ENCODE measurements at regions not wholly inside any gene's neighbourhood (a gene's known extent, or its start where the extent isn't known, plus 50 kb on each side); places are given as distances from the start of the nearest gene placed in this dataset.

GRCh38 chr4:122516376-122516775, 59.9 kb upstream of the IL2 start:
- Histone ChIP-seq H3K9ac (replicated peaks; ENCODE audit: extremely low read depth, insufficient read depth, low read length) (no peak overlapping the region), H3K27ac (ENCODE audit: insufficient read depth, low read depth, low read length) (no peak overlapping the region), H3K4me1 (ENCODE audit: control insufficient read depth, extremely low read depth, insufficient read depth, low read length) (no peaks in the 10 kb centered on the region), H3K4me3 (replicated peaks in 1 of 3; ENCODE audit: insufficient read depth in 1 of 3, low read depth in 1 of 3, low read length in 3 of 3) (no peak overlapping the region), H3K9me3 (replicated peaks; ENCODE audit: control insufficient read depth, insufficient read depth, low read length) (no peaks in the 10 kb centered on the region), H3K27me3 (ENCODE audit: control insufficient read depth in 2 of 2, insufficient read depth in 2 of 2, low read length in 2 of 2) (peaks cover 3 to 17% of the 10 kb centered on the region in 2 experiments), H3K36me3 (ENCODE audit: control insufficient read depth in 2 of 2, extremely low read depth in 1 of 2, insufficient read depth in 2 of 2, low read length in 2 of 2) (no peaks in the 10 kb centered on the region), H4K20me1 (replicated peaks; ENCODE audit: control insufficient read depth, extremely low read depth, insufficient read depth, low read length) (no peaks in the 10 kb centered on the region), H3K9me1 (replicated peaks; ENCODE audit: control insufficient read depth, extremely low read depth, insufficient read depth, low read length) (no peaks in the 10 kb centered on the region), H3K79me2 (ENCODE audit: control insufficient read depth, insufficient read depth, low read length) (no peaks in the 10 kb centered on the region), H2AFZ (ENCODE audit: low read depth, low read length) (no peak overlapping the region), H3K4me2 (ENCODE audit: insufficient read depth, low read length) (no peak overlapping the region)
- DNase-seq (ENCODE audit: low read depth, low spot score) = no peak
- TF ChIP-seq MYC (IDR thresholded peaks at IDR 0.05; ENCODE audit: low read depth, low read length) (no peak), FOS (IDR thresholded peaks at IDR 0.05; ENCODE audit: borderline replicate concordance, insufficient read depth, low read length) (no peak), CTCF (IDR thresholded peaks at IDR 0.05; ENCODE audit: extremely low read depth in 1 of 2, insufficient read depth in 1 of 2, low read depth in 1 of 2, low read length in 2 of 2) (no peak)
- no peak for FAIRE-seq
- ChIA-PET CTCF (no interaction called here), POLR2A (no interaction called here)
- dilution Hi-C loops (cut with MboI; ENCODE audit: extremely low pct_ligation_motif_present, low sequenced_read_pairs) = no loop called here
- BruUV-seq (replicated peaks) = no TSS peak
- intact Hi-C loops (cut with micrococcal nuclease) = no loop called here

- no peaks in the 10 kb centered on the region for H4K20me1 ChIP-seq (replicated peaks; ENCODE audit: control insufficient read depth, extremely low read depth, insufficient read depth, low read length)
- no peak overlapping the region for H3K27ac ChIP-seq (ENCODE audit: insufficient read depth, low read depth, low read length)
- CTCF ChIA-PET = interaction anchor here (0.5 kb wide), 1 partner anchor 1537 kb away, joined by 3 read pairs; no protein-coding TSS in a partner anchor
- H3K4me2 ChIP-seq (ENCODE audit: insufficient read depth, low read length) = no peak overlapping the region
- FAIRE-seq (no peak), DNase-seq (ENCODE audit: low read depth, low spot score) (no peak)
- intact Hi-C loops (cut with micrococcal nuclease) = no loop called here
- H3K36me3 ChIP-seq (ENCODE audit: control insufficient read depth in 2 of 2, extremely low read depth in 1 of 2, insufficient read depth in 2 of 2, low read length in 2 of 2) = no peaks in the 10 kb centered on the region
- H3K4me3 ChIP-seq (replicated peaks in 1 of 3; ENCODE audit: insufficient read depth in 1 of 3, low read depth in 1 of 3, low read length in 3 of 3) = no peak overlapping the region
- POLR2A ChIA-PET = no interaction called here
- dilution Hi-C loops (cut with MboI; ENCODE audit: extremely low pct_ligation_motif_present, low sequenced_read_pairs) = no loop called here
- peaks cover 3 to 17% of the 10 kb centered on the region in 2 experiments for H3K27me3 ChIP-seq (ENCODE audit: control insufficient read depth in 2 of 2, insufficient read depth in 2 of 2, low read length in 2 of 2)
- TF ChIP-seq POLR2AphosphoS5 (IDR thresholded peaks at IDR 0.05; ENCODE audit: insufficient read depth, low read depth, low read length) = no peak
- TF ChIP-seq MYC (IDR thresholded peaks at IDR 0.05; ENCODE audit: low read depth, low read length) = no peak
- TF ChIP-seq FOS (IDR thresholded peaks at IDR 0.05; ENCODE audit: borderline replicate concordance, insufficient read depth, low read length) = no peak
- no peak for TF ChIP-seq GATA2 (IDR thresholded peaks at IDR 0.05; ENCODE audit: insufficient read depth, insufficient read length, low read depth, low read length)
- no peak for TF ChIP-seq JUN (IDR thresholded peaks at IDR 0.05; ENCODE audit: borderline replicate concordance, insufficient read depth, insufficient read length, low read depth)
- TF ChIP-seq CTCF (IDR thresholded peaks at IDR 0.05; ENCODE audit: extremely low read depth in 1 of 2, insufficient read depth in 1 of 2, low read depth in 1 of 2, low read length in 2 of 2) = no peak
- TF ChIP-seq MAX (IDR thresholded peaks at IDR 0.05; ENCODE audit: insufficient read depth, insufficient read length) = no peak
- no peak for TF ChIP-seq POLR2A (IDR thresholded peaks at IDR 0.05; ENCODE audit: low read depth, low read length)
- no peak for TF ChIP-seq EZH2 (IDR thresholded peaks at IDR 0.05; ENCODE audit: borderline replicate concordance, low read depth, low read length, severe bottlenecking)
- H3K4me1 ChIP-seq (ENCODE audit: control insufficient read depth, extremely low read depth, insufficient read depth, low read length) = no peaks in the 10 kb centered on the region
- H3K79me2 ChIP-seq (ENCODE audit: control insufficient read depth, insufficient read depth, low read length) = no peaks in the 10 kb centered on the region
- no peaks in the 10 kb centered on the region for H3K9me3 ChIP-seq (replicated peaks; ENCODE audit: control insufficient read depth, insufficient read depth, low read length)
- no TSS peak for BruUV-seq (replicated peaks)
- H3K9ac ChIP-seq (replicated peaks; ENCODE audit: extremely low read depth, insufficient read depth, low read length) = no peak overlapping the region
- H2AFZ ChIP-seq (ENCODE audit: low read depth, low read length) = no peak overlapping the region
- H3K9me1 ChIP-seq (replicated peaks; ENCODE audit: control insufficient read depth, extremely low read depth, insufficient read depth, low read length) = no peaks in the 10 kb centered on the region
These were observed 58.1 kb upstream of the IL2 start for GRCh38 chr4:122514671-122515070.
